ENCODE measurements at regions not wholly inside any gene's neighbourhood (a gene's known extent, or its start where the extent isn't known, plus 50 kb on each side); places are given as distances from the start of the nearest gene placed in this dataset.

GRCh38 chr4:155491336-155492120, 114.8 kb upstream of the MAP9 start:
- ChIA-PET CTCF (no interaction called here), POLR2A (no interaction called here)
- Histone ChIP-seq H3K4me3 (ENCODE audit: low read depth, low read length) (no peak overlapping the region), H3K27ac (ENCODE audit: extremely low read depth, low read depth, low read length) (no peak overlapping the region), H3K4me1 (ENCODE audit: control insufficient read depth, insufficient read depth, low read length) (no peaks in the 10 kb centered on the region), H3K9me3 (ENCODE audit: control insufficient read depth, insufficient read depth, low read depth, low read length) (no peaks in the 10 kb centered on the region), H3K36me3 (ENCODE audit: control insufficient read depth in 2 of 2, insufficient read depth in 1 of 2, low read length in 2 of 2) (no peaks in the 10 kb centered on the region)
- no peak for TF ChIP-seq KLF8 (tag by site-specific recombination; IDR thresholded peaks at IDR 0.05)

- no peaks in the 10 kb centered on the region for H3K9me3 ChIP-seq (ENCODE audit: control insufficient read depth, insufficient read depth, low read depth, low read length)
- POLR2A ChIA-PET, result no interaction called here
- CTCF ChIA-PET, result interaction anchor here (1.0 kb wide), 1 partner anchor 46 kb away, joined by 4 read pairs; no protein-coding TSS in a partner anchor
These were observed 112.5 kb upstream of the MAP9 start for GRCh38 chr4:155489271-155489670.

DNA sequence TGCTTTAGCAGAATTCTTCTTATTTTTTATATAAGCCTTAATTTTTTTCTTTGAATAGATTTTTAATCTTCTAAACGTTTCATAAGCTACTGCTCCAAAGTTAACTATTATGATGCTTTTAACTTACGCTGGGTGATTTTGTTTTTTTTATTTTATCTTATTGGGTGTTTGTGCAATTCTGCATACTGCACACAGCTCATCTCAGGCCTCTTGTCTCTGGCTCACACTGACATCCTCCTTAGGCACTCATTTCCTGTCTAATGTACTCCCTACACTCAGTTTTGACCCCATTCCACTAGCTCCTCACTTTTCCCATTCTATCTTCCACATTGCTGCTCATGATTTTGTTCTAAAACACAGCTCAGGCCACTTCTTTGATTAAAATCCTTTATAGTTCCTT, 111.9 kb upstream of the MAP9 start:
- H3K4me1 ChIP-seq (ENCODE audit: control insufficient read depth, insufficient read depth, low read length), result no peaks in the 10 kb centered on the region
- no peaks in the 10 kb centered on the region for H3K9me3 ChIP-seq (ENCODE audit: control insufficient read depth, insufficient read depth, low read depth, low read length)
- H3K36me3 ChIP-seq (ENCODE audit: control insufficient read depth in 2 of 2, insufficient read depth in 1 of 2, low read length in 2 of 2), result no peaks in the 10 kb centered on the region
- no peak overlapping the region for H3K4me3 ChIP-seq (ENCODE audit: low read depth, low read length)
- POLR2A ChIA-PET, result no interaction called here
- TF ChIP-seq HIC1 (tag by site-specific recombination; IDR thresholded peaks at IDR 0.05), result no peak
- no peak for TF ChIP-seq REPIN1 (tag by site-specific recombination; IDR thresholded peaks at IDR 0.05; ENCODE audit: low read depth)
- no peak for TF ChIP-seq SP3 (tag by site-specific recombination; IDR thresholded peaks at IDR 0.05)
- no peak for TF ChIP-seq ZFHX2 (tag by site-specific recombination; conservative IDR thresholded peaks at IDR 0.05)
- TF ChIP-seq ZNF560 (tag by site-specific recombination; IDR thresholded peaks at IDR 0.05; ENCODE audit: borderline replicate concordance), result no peak
- no peak for TF ChIP-seq ZNF513 (tag by site-specific recombination; IDR thresholded peaks at IDR 0.05)
- no peak for TF ChIP-seq OVOL3 (tag by site-specific recombination; IDR thresholded peaks at IDR 0.05)
- no peak for TF ChIP-seq ZNF157 (tag by site-specific recombination; IDR thresholded peaks at IDR 0.05)
- no peak for TF ChIP-seq ZNF133 (tag by site-specific recombination; IDR thresholded peaks at IDR 0.05)
- no peak for TF ChIP-seq SCRT2 (tag by site-specific recombination; IDR thresholded peaks at IDR 0.05)
- no peak overlapping the region for H3K27ac ChIP-seq (ENCODE audit: extremely low read depth, low read depth, low read length)
- CTCF ChIA-PET, result interaction anchor here (0.7 to 1.0 kb wide), 2 partner anchors 46 to 298 kb away, joined by 3 to 4 read pairs; no protein-coding TSS in a partner anchor

More at GRCh38 chr4:155489271-155489670, 112.5 kb upstream of the MAP9 start:
- Histone ChIP-seq H3K4me1 (ENCODE audit: control insufficient read depth, insufficient read depth, low read length) (no peaks in the 10 kb centered on the region), H3K4me3 (ENCODE audit: low read depth, low read length) (no peak overlapping the region), H3K36me3 (ENCODE audit: control insufficient read depth in 2 of 2, insufficient read depth in 1 of 2, low read length in 2 of 2) (no peaks in the 10 kb centered on the region), H3K27ac (ENCODE audit: extremely low read depth, low read depth, low read length) (no peak overlapping the region)
- no peak for TF ChIP-seq ZNF416 (tag by site-specific recombination; IDR thresholded peaks at IDR 0.05)
- TF ChIP-seq ZNF266 (tag by site-specific recombination; IDR thresholded peaks at IDR 0.05; ENCODE audit: low read depth), result no peak
- no peak for TF ChIP-seq ZNF621 (tag by site-specific recombination; IDR thresholded peaks at IDR 0.05)
- no peak for TF ChIP-seq ZNF112 (tag by site-specific recombination; IDR thresholded peaks at IDR 0.05)

DNA sequence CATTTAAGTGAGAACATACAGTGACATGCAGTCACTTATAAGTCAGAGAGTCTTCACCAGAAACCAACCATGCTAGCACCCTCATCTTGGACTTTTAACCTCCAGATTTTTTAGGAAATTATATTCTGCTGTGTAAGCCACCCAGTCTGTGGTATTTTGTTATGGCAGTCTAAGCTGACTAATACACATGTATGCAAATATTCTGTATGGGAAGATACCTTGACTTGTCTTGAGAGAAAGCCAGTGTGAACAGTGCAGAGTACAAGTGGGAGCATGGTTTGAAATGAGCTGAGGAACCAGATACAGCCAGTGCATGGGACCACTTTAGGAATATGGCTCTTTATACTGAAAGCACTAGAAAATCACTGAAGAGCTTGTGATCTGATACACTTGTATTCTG, 110.4 kb upstream of the MAP9 start:
- Histone ChIP-seq H3K4me3 (ENCODE audit: low read depth, low read length) (no peak overlapping the region), H3K4me1 (ENCODE audit: control insufficient read depth, insufficient read depth, low read length) (no peaks in the 10 kb centered on the region), H3K27ac (ENCODE audit: extremely low read depth, low read depth, low read length) (no peak overlapping the region)

More for the DNA sequence above, 110.4 kb upstream of the MAP9 start:
- ChIA-PET POLR2A (interaction anchor here (0.5 kb wide), 1 partner anchor 806 kb away, joined by 5 read pairs; no protein-coding TSS in a partner anchor), CTCF (no interaction called here)
- no peaks in the 10 kb centered on the region for H3K36me3 ChIP-seq (ENCODE audit: control insufficient read depth in 2 of 2, insufficient read depth in 1 of 2, low read length in 2 of 2)
- no peak for TF ChIP-seq SETDB1 (IDR thresholded peaks at IDR 0.05; ENCODE audit: insufficient read length, low read length)
- no peak for TF ChIP-seq ZNF585B (tag by site-specific recombination; IDR thresholded peaks at IDR 0.05)
- no peak for TF ChIP-seq ZNF26 (tag by site-specific recombination; IDR thresholded peaks at IDR 0.05)
- TF ChIP-seq ZNF521 (tag by site-specific recombination; IDR thresholded peaks at IDR 0.05), result no peak
- TF ChIP-seq GFI1B (tag by site-specific recombination; IDR thresholded peaks at IDR 0.05), result no peak
- TF ChIP-seq ZNF600 (tag by site-specific recombination; IDR thresholded peaks at IDR 0.05), result no peak
- TF ChIP-seq PRDM1 (tag by site-specific recombination; IDR thresholded peaks at IDR 0.05), result no peak
- no peaks in the 10 kb centered on the region for H3K9me3 ChIP-seq (ENCODE audit: control insufficient read depth, insufficient read depth, low read depth, low read length)

All from HEK293 (cell line).